HG03097 (cell line): ENCODE measurements at regions not wholly inside any gene's neighbourhood (a gene's known extent, or its start where the extent isn't known, plus 50 kb on each side); places are given as distances from the start of the nearest gene placed in this dataset.
"Not testable (repeated sequence)": the region's sequence is repeated elsewhere in the genome, so short reads cannot be mapped to it uniquely, and the experiment has no call there.

Source experiments
- ATAC-seq: cut with Tn5 transposase; IDR thresholded peaks from one replicate; pipeline ENCODE4 v1.9.1; 2021; ENCODE audit not compliant: unreplicated experiment, low FRiP score

GRCh38 chr1:224529844-224530243, 86.3 kb upstream of the CNIH3 start:
- ATAC-seq: no peak

DNA sequence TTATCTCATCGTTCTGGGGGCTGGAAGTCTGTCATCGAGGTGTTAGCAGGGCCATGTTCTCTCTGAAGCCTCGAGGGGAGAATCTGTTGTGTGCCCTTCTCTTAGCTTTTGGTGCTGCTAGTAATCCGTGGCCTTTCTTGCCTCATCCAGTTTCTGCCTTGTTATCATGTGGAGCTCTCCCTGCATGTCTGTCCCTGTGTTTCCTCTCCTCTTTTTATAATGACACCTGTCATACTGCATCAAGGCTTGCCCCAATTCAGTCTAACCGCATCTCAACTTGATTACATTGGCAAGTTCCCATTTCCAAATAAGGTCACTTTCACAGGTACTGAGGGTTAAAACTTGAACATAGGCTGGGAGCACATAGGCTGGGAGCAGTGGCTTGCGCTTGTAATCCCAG, 82.6 kb upstream of the CNIH3 start:
- ATAC-seq: no peak

- ATAC-seq: no peak
These were observed 81.4 kb upstream of the CNIH3 start for GRCh38 chr1:224534731-224535130.

DNA sequence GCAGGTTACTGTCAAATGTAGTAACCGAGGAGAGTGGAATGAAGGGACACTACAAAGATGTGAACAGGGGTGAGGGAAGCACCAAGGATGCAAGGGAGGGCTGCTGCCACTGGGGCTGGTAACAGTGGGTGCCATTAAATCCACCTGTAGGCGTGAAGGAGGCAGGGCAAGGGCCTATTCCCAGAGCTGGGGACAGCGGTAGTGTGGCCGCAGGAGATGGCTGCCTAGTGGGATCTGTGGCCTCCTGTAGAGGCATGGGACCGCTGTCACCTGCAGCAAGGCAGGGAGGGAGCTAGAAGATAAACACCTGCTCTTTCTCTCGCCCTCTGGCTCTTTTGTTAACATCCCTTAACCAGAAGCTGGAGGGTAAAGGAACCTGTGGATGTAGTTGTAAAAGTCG, 80.5 kb upstream of the CNIH3 start:
- no peak for ATAC-seq

DNA sequence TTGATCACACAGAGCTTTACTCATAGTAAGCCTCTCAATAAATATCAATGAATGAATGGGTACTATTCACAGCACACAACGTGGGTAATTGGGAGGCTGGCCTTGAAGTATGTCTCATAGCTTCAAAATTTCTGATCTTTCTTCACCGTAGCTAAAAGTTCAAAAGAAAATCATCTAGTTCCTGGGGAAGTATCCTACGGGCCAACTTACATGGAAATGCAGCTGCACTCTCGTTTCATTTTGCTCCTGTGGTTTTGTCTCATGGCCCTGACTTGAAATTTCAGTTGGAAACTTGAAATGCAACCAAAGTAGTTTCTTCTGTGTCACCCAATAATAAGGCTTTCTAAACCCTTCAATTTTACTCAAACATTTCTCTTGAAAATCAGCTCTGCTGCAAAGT, 76.1 kb upstream of the CNIH3 start:
- no peak for ATAC-seq

DNA sequence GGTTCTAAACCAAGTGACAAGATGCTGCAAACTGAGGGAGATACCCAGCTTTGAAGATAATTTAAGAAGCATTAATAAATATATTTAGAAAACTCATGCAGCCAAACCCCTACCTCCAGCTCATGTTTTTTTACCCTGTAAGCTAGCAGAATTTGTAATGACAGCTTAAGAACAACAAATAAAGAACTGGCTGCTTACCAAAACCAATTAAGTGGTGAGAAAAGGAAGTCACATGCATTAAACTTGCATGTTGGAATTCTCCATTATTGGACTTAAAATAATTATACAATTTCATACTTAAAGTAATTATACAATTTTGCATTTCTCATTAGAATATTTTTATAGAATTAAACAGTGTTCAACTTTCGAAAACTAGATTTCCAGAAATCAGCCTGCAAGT, 75.6 kb upstream of the CNIH3 start:
- no peak for ATAC-seq

DNA sequence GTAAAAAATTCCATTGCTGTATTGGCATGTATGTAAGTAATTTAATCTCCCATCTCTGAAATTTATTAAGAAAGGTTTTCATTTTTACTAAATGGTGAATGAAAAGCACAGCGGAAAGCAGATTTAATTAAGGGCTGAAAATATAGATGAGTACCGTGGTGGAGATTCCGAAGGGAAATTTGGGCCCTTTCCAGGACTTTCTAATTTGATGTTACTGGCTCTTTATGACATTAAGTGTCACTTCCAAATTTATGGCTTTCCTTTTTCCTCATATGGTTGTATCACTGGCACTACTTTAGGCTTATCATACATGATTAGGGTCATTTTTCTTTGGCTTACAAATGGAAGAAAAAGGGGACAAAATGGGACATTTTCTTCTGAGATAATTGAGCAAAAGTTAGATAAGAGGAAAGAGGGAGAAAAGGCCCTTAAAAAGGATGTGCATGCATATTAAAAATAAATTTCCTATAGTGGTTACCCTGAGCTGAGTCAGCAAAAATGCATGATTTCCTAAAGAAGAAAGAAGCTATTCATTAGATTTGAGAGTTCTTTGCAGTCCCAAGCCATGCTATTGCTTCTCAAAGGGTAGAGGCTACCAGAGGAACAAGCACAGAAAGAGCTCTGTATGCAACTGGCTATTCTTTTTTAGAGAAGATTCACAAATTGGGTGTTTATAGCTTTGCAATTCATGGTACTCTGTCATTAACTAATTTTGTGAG, 74.9 kb upstream of the CNIH3 start:
- no peak for ATAC-seq

DNA sequence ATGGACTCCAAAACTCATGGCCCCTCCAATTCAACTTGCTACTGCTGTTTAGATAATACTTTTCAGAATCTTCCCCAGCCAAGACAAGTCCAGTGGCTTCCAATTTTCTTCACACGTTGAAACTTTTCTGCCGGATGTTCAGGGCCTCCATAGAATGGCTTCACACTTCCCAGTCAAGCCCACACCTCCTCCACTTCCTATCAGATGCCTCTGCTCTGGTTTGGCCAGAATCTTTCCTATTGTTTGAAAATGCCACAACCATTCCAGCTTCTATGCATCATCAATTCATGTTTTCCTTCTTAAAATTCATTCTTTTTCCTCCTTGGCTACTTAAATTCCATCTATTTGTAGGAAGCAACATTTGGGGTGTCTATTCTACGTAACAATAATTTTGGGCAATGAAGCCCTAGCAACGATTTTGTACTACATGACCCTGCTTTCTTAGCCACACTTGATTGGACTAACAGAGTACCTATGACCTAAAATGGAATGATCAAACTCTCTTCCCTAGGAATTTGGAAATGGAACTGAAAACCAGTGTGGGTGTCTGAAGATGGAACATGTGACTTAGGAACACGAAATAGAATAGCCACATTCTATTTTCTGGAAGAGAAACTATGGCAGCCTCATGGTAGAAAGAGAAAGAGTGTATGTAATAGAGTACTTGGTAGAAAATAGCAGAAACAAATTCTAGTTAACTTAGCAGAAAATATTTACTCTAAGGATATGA, 74.1 kb upstream of the CNIH3 start:
- no peak for ATAC-seq

GRCh38 chr1:224542783-224543440, 73.2 kb upstream of the CNIH3 start:
- no peak for ATAC-seq

DNA sequence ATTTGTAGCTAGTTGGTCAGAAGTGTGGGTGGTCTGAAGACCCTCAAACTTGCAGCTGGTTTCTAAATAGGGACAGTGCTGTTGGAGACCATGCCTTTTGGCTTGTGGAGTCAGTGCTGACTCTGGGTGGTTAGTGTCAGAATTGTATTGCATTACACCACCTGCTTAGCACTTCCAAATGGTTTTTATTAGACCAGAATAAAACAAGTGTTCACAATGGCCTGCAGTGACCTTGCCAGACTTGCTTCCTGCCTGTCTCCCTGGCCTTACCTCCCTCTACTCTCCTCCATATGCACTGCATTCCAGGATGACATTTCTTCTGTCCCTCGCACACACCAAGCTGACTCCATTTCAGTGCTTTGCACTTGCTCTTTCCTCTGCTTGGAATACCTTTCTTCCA, 72.7 kb upstream of the CNIH3 start:
- ATAC-seq: no peak

DNA sequence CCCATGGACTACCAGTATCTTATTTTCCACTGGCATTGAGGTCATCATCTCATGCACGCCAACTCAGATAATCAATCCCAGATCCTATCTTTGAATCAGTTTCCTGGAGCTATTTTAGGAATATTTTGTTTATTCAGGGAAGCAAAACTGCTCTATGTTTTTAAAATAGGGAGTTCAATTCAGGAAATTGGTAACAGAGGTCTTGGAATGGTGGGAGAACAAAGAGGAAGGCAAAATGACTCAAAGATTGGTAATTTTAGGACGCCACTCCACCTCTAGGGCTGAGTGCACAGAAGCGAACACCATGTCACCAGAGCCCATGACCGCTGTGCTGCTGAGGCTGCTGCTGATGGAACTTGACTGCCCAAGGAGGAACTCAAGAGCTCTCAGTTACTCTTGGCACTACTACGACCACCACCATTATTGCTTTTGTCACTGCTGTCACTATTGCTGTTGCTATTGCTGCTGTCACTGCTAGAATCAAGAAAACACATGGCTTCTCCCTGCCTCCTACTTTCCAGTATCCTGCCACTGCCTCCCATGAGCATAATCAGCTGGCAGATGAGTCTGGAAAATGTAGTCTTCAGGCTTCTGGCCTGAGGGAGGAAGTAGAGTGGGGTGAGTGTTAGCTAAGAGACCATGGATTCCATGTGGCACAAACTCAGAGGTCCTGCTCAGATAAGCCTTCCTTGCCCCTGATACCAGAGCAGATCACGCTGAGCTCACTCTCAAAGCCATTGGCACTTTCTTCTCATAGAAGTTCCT, 71.6 kb upstream of the CNIH3 start:
- no peak for ATAC-seq

GRCh38 chr1:224545571-224545970, 70.5 kb upstream of the CNIH3 start:
- ATAC-seq: no peak

DNA sequence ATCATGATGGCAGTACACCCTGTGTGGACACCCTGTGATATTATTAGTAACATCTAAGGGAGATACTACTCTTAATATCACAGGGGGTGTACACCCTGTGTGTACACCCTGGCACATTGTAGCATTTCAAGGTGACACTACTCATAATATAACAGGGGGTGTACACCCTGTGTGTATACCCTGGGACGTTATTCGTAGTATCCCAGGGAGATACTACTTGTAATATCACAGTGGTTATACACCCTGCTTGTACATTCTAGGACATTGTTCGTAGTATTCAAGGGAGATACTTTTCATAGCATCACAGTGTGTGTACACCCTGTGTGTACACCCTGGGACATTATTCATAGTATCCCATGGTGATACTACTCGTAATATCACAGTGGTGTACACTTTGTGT, 67.4 kb upstream of the CNIH3 start:
- no peak for ATAC-seq

- not testable (repeated sequence) for ATAC-seq
These were observed 64.9 kb upstream of the CNIH3 start for GRCh38 chr1:224551189-224551588.

DNA sequence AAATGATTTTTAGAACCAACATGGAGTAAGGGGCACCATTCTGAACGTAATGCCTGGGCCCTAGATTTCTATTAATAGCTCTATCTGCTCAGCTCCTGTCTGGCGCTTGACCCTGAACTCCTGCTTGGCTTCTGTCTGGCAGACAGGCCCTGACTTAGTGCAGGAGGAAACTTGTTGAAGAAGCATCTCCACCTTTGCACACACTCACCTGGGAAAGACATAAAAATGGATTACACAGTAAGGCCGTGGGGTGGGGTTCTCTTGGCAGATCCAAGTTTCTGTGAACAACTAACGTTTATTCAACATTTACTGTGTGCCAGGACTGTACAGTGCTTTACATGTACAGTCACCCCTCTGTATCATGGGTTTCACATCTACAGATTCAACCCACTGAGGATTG, 62.1 kb upstream of the CNIH3 start:
- ATAC-seq: no peak

GRCh38 chr1:224554620-224555259, 61.4 kb upstream of the CNIH3 start:
- no peak for ATAC-seq

DNA sequence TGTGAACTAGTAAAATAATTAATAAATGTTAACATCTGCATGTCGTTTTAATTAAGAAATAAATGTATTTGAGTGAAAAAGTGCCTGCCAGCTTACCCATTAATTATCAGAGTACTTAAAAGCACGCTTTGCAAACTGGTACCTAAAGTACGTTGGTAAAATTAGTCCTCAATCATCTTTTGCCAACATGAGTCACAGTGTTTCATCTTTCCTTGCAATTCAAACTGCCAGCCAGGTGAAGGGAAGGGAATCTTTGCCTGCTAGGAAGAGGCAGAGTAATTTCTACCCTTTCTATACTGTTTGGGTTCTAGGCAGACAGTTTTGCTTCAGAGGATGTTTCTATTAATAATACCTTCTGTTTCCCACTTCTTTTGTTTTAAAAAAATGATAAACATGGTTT, 57.2 kb upstream of the CNIH3 start:
- ATAC-seq: no peak

GRCh38 chr1:224559981-224560728, 56.0 kb upstream of the CNIH3 start:
- no peak for ATAC-seq

DNA sequence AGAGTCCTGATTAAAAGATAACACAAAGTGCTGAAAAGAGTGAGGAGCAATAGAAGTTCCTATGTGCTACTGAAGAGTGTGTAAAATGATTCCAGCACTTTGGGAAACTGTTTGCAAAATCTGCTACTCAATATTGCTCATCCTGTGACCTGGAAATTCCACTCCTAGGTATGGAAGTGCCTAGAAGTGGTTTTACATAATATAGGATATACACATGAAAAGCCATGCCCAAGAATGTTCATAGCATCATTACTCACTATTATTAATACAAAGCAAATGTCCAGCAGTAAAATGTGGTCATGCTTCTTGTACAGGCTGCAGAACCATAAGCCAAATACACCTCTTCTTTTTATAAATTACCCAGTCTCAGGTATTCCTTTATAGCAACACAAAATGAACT, 53.2 kb upstream of the CNIH3 start:
- not testable (repeated sequence) for ATAC-seq

GRCh38 chr1:224563666-224564065, 52.5 kb upstream of the CNIH3 start:
- no peak for ATAC-seq
